GM18507 (cell line): ENCODE measurements at regions not wholly inside any gene's neighbourhood (a gene's known extent, or its start where the extent isn't known, plus 50 kb on each side); places are given as distances from the start of the nearest gene placed in this dataset.

Source experiments
- DNase-seq: peaks from one replicate; pipeline ENCODE4 v3.0.0; 2011; ENCODE audit warnings: low read depth; ENCODE audit not compliant: insufficient read length; ENCODE audit errors: extremely low spot score
- FAIRE-seq: peaks from 2 replicates; lab custom pipeline; 2011; peaks lifted over from hg19 to GRCh38; lab: Jason Lieb, UNC

- no peak for FAIRE-seq
- DNase-seq: no peak
These were observed 192.3 kb upstream of the C11orf87 start for GRCh38 chr11:109229682-109230081.

GRCh38 chr11:109236188-109236587, 185.8 kb upstream of the C11orf87 start:
- DNase-seq: no peak
- no peak for FAIRE-seq

GRCh38 chr11:109236696-109237095, 185.3 kb upstream of the C11orf87 start:
- no peak for FAIRE-seq

GRCh38 chr11:109237636-109238035, 184.4 kb upstream of the C11orf87 start:
- FAIRE-seq (no peak), DNase-seq (no peak)

More at GRCh38 chr11:109236696-109237095, 185.3 kb upstream of the C11orf87 start:
- DNase-seq: no peak

GRCh38 chr11:109241988-109242536, 179.9 kb upstream of the C11orf87 start:
- DNase-seq (no peak), FAIRE-seq (no peak)

- no peak for DNase-seq
- FAIRE-seq: no peak
These were observed 174.9 kb upstream of the C11orf87 start for GRCh38 chr11:109247071-109247470.

- FAIRE-seq (no peak), DNase-seq (no peak)
These were observed 172.4 kb upstream of the C11orf87 start for GRCh38 chr11:109249597-109249996.

GRCh38 chr11:109251230-109251629, 170.8 kb upstream of the C11orf87 start:
- no peak for FAIRE-seq
- no peak for DNase-seq

- no peak for DNase-seq
- no peak for FAIRE-seq
These were observed 157.9 kb upstream of the C11orf87 start for GRCh38 chr11:109264128-109264527.

- no peak for FAIRE-seq
- no peak for DNase-seq
These were observed 154.5 kb upstream of the C11orf87 start for GRCh38 chr11:109267293-109268095.

GRCh38 chr11:109275931-109276330, 146.1 kb upstream of the C11orf87 start:
- no peak for FAIRE-seq

GRCh38 chr11:109285465-109285864, 136.5 kb upstream of the C11orf87 start:
- DNase-seq (no peak), FAIRE-seq (no peak)

More at GRCh38 chr11:109275931-109276330, 146.1 kb upstream of the C11orf87 start:
- DNase-seq: no peak

GRCh38 chr11:109291553-109291952, 130.4 kb upstream of the C11orf87 start:
- no peak for FAIRE-seq
- DNase-seq: no peak

- no peak for DNase-seq
- no peak for FAIRE-seq
These were observed 123.1 kb upstream of the C11orf87 start for GRCh38 chr11:109298865-109299264.

- no peak for DNase-seq
- FAIRE-seq: no peak
These were observed 121.8 kb upstream of the C11orf87 start for GRCh38 chr11:109300211-109300610.

- FAIRE-seq (no peak), DNase-seq (no peak)
These were observed 119.2 kb upstream of the C11orf87 start for GRCh38 chr11:109302591-109303334.

GRCh38 chr11:109303342-109303741, 118.6 kb upstream of the C11orf87 start:
- no peak for DNase-seq

GRCh38 chr11:109304159-109304558, 117.8 kb upstream of the C11orf87 start:
- no peak for DNase-seq

More at GRCh38 chr11:109303342-109303741, 118.6 kb upstream of the C11orf87 start:
- FAIRE-seq: no peak

GRCh38 chr11:109305009-109305408, 117.0 kb upstream of the C11orf87 start:
- no peak for DNase-seq
- FAIRE-seq: no peak

More at GRCh38 chr11:109304159-109304558, 117.8 kb upstream of the C11orf87 start:
- no peak for FAIRE-seq

- FAIRE-seq (no peak), DNase-seq (no peak)
These were observed 115.7 kb upstream of the C11orf87 start for GRCh38 chr11:109306322-109306721.
